Sigmoid colon (tissue), 6 donors: ENCODE measurements at regions not wholly inside any gene's neighbourhood (a gene's known extent, or its start where the extent isn't known, plus 50 kb on each side); places are given as distances from the start of the nearest gene placed in this dataset.

Source experiments
- DNase-seq: peaks from one replicate; pipeline ENCODE4 v3.0.0-alpha.2; 2019
- H3K27ac ChIP-seq, 4 donors: fragments of 200-600 bp; sonication (generic); one replicate each; pipeline ENCODE4 v1.5.1; 2016 to 2019; ENCODE audit warnings: mild to moderate bottlenecking in 1 of 4
- H3K27me3 ChIP-seq, 3 donors: fragments of 200-600 bp; sonication (generic); one replicate each; pipeline ENCODE4 v1.5.1; 2019; ENCODE audit warnings: mild to moderate bottlenecking in 1 of 3
- H3K36me3 ChIP-seq, 4 donors: fragments of 200-600 bp; sonication (generic); one replicate each; pipeline ENCODE4 v1.5.1; 2016 to 2019
- H3K4me1 ChIP-seq, 4 donors: fragments of 200-600 bp; sonication (generic); one replicate each; pipeline ENCODE4 v1.5.1; 2017 to 2019
- H3K4me3 ChIP-seq, 4 donors: fragments of 200-600 bp; sonication (generic); one replicate each; pipeline ENCODE4 v1.5.1; 2017 to 2019; ENCODE audit warnings: mild to moderate bottlenecking in 2 of 4, moderate library complexity in 1 of 4
- H3K9me3 ChIP-seq, 4 donors: fragments of 200-600 bp in 3 of 4; sonication (generic) in 3 of 4; one replicate each; pipeline versions ENCODE4 v1.5.1 to v1.6.1; 2013 to 2019
- EP300 ChIP-seq, 4 donors: sonication (generic); formaldehyde crosslinking; IDR thresholded peaks; one replicate each; pipeline ENCODE4 v1.6.1; 2017; ENCODE audit warnings: antibody characterized with exemption in 4 of 4
- POLR2A ChIP-seq, 2 donors: fragments of 450-650 bp; IDR thresholded peaks; one replicate each; pipeline ENCODE4 v1.6.1; 2016; ENCODE audit warnings: antibody characterized with exemption in 2 of 2, mild to moderate bottlenecking in 2 of 2, moderate library complexity in 2 of 2
- POLR2AphosphoS5 ChIP-seq, 4 donors: sonication (generic); formaldehyde crosslinking; IDR thresholded peaks; one replicate each; pipeline ENCODE4 v1.6.1; 2017; ENCODE audit warnings: antibody characterized with exemption in 4 of 4
- WGBS, 2 donors: extraction: QIAGEN DNeasy Blood & Tissue Kit; methylation state at CpG; one replicate each; pipeline ENCODE4 v1.1.7; 2013; 5-methylcytosine and 5-hydroxymethylcytosine counted together
- intact Hi-C: fragments of 100-400 bp; cut with DNase I; formaldehyde crosslinking; loops from one replicate; pipeline ENCODE4 v1.15.1; 2023
- TF ChIP-seq, protein P1 (sequence below), 4 experiments: fragments of 450-650 bp in 3 of 4; fragments of 200-600 bp in 1 of 4; IDR thresholded peaks; one replicate each; pipeline ENCODE4 v1.5.1; 2016 to 2019; ENCODE audit warnings: antibody characterized with exemption in 4 of 4, mild to moderate bottlenecking in 3 of 4, moderate library complexity in 2 of 4
- donor health status: healthy with polysubstance abuse.
- donor health status: healthy.

DNA sequence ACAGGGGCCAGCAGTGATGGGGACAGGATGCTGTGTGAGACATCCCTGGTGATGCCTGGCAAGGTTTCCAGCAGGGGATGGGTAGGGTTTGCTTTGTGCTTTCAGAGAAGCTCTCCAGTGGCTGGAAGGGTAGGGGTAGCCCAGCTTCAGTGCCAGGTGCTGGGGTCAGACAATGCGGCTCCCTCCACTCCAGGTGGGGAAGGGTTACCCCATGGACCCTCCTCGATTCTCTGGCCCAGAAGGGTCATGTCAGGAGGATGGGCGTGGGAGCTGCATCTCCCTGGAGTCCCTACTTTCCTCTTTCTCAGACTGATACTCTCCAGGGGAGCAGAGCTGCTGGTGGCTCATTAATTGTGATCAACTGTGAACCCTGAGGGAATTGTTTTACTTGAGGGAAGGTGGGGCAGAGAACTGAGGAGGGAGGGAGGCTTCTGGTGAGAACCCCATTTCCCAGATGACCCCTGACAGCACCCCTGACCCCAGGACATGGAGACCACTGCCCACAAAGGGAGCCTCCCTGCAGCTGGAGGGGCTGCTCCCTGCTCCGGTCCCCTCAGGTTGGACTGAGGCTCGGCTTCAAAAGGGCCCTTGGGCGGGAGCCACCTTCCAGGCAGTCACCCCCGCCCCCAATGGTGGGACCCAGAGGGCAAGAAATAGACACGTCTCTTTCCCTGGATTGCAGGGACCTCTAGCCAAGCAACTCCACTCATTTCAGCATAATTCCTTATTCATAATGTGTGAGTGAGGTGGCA lies 100.9 kb upstream of the BHLHE23 start:
- H3K36me3 ChIP-seq = no peaks in the 10 kb centered on the region
- H3K9me3 ChIP-seq = peaks cover 0 to 4% (median 0%) of the 10 kb centered on the region in 4 donors
- DNase-seq = no peak

DNA sequence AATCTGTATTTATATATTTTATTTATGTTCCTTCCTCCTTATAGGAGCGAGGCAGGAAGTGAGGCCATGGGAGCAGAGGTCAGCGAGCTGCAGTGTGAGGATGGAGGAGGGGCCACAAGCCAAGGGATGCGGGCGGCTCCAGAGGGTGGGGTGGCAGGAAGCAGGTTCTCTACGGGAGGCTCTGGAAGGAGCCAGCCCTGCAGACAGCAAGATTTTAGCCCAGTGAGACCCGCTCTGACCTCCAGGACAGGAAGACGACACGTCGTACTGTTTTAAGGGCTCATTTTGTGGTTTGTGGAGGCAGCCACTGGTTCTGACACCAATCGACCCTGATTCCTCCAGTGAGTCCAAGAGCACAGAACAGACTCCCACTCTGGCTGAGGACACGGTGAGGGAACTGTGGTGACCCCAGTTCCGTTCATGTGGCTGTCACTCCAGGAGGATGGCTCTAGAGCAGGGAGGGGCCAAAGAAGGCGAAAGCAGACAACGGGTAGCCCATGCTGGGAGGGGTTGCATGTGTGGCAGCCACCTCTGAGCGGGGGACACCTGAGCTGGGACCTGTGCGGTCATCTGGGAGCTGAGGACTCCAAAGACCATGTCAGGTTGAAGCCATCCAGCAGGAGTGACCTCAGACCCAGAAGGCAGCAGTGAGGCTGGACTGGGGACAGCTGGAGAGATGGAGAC lies 100.1 kb upstream of the BHLHE23 start:
- intact Hi-C loops = loop anchor here (5.0 kb wide), 1 partner anchor 110 kb away; the partner anchor contains the start of gene YTHDF1
- WGBS, 2 donors = 74 to 81% methylated on average over 16 of the region's 16 CpGs

More for the DNA sequence above, 100.9 kb upstream of the BHLHE23 start:
- intact Hi-C loops = loop anchor here (5.0 kb wide), 1 partner anchor 110 kb away; the partner anchor contains the start of gene YTHDF1
- H3K4me3 ChIP-seq = no peak overlapping the region
- no peak for TF ChIP-seq POLR2A (IDR thresholded peaks at IDR 0.05)
- no peak for TF ChIP-seq POLR2AphosphoS5 (IDR thresholded peaks at IDR 0.05)
- TF ChIP-seq, protein P1, sequence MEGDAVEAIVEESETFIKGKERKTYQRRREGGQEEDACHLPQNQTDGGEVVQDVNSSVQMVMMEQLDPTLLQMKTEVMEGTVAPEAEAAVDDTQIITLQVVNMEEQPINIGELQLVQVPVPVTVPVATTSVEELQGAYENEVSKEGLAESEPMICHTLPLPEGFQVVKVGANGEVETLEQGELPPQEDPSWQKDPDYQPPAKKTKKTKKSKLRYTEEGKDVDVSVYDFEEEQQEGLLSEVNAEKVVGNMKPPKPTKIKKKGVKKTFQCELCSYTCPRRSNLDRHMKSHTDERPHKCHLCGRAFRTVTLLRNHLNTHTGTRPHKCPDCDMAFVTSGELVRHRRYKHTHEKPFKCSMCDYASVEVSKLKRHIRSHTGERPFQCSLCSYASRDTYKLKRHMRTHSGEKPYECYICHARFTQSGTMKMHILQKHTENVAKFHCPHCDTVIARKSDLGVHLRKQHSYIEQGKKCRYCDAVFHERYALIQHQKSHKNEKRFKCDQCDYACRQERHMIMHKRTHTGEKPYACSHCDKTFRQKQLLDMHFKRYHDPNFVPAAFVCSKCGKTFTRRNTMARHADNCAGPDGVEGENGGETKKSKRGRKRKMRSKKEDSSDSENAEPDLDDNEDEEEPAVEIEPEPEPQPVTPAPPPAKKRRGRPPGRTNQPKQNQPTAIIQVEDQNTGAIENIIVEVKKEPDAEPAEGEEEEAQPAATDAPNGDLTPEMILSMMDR (IDR thresholded peaks at IDR 0.05) = no peak
- no peak for TF ChIP-seq EP300 (IDR thresholded peaks at IDR 0.05)
- WGBS, 2 donors = 69 to 78% methylated on average over 8 of the region's 8 CpGs
- H3K27me3 ChIP-seq = no peaks in the 10 kb centered on the region
- no peak overlapping the region for H3K27ac ChIP-seq
- H3K4me1 ChIP-seq = peaks cover 0 to 19% (median 15%) of the 10 kb centered on the region in 4 donors

DNA sequence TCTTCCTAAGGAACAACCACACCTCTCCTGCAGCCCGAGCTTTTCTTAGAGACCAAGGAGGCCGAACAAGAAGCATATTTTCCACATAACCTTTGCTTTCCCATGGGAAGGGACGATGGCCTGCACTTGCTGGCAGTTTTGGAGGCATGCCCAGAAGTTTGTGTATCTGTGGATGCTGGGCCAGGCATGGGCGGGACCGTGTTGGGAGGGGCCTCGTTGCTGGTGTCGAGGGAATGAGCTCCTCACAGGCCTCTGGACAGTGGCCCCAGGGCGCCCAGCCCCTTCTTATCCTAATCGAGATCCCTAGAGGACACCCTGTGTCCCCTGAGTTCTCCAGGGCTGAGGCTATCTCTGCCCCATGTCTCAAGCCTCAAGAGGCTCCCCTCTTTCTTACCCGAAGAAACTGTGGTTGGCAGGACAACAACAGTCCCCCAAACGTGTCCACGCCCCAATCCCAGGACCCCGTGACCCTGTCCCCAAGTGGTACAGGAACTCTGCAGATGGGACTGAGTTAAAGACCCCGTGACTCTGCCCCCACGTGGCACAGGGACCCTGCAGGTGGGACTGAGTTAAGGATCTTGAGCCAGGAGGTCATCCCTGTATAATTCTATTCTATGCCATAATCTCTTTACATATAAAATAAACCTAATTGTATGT lies 99.5 kb upstream of the BHLHE23 start:
- TF ChIP-seq EP300 (IDR thresholded peaks at IDR 0.05) = no peak
- no peak for TF ChIP-seq POLR2A (IDR thresholded peaks at IDR 0.05)
- TF ChIP-seq, protein P1 (IDR thresholded peaks at IDR 0.05) = no peak
- TF ChIP-seq POLR2AphosphoS5 (IDR thresholded peaks at IDR 0.05) = no peak
- peaks cover 0 to under 1% (median 0%) of the 10 kb centered on the region in 3 donors for H3K27me3 ChIP-seq
- peaks cover 0 to 28% (median 19%) of the 10 kb centered on the region in 4 donors for H3K4me1 ChIP-seq
- intact Hi-C loops = loop anchor here (5.0 kb wide), 1 partner anchor 111 kb away; the partner anchor contains the start of gene YTHDF1
- DNase-seq = peak; percentile 91
- no peaks in the 10 kb centered on the region for H3K36me3 ChIP-seq
- H3K4me3 ChIP-seq = no peak overlapping the region
- no peaks in the 10 kb centered on the region for H3K9me3 ChIP-seq
- peak overlapping the region; percentile 31 to 48 (median 45) for H3K27ac ChIP-seq
- WGBS, 2 donors = 35 to 66% methylated on average over 15 of the region's 15 CpGs

More for the DNA sequence above, 100.1 kb upstream of the BHLHE23 start:
- TF ChIP-seq POLR2AphosphoS5 (IDR thresholded peaks at IDR 0.05) (no peak), POLR2A (IDR thresholded peaks at IDR 0.05) (no peak), EP300 (IDR thresholded peaks at IDR 0.05) (no peak)
- TF ChIP-seq, protein P1 (IDR thresholded peaks at IDR 0.05) = no peak
- no peak overlapping the region for H3K27ac ChIP-seq
- no peaks in the 10 kb centered on the region for H3K36me3 ChIP-seq
- no peaks in the 10 kb centered on the region for H3K27me3 ChIP-seq
- H3K9me3 ChIP-seq = peaks cover 0 to 4% (median 0%) of the 10 kb centered on the region in 4 donors
- DNase-seq = no peak
- H3K4me1 ChIP-seq = peaks cover 0 to 25% (median 19%) of the 10 kb centered on the region in 4 donors
- no peak overlapping the region for H3K4me3 ChIP-seq

DNA sequence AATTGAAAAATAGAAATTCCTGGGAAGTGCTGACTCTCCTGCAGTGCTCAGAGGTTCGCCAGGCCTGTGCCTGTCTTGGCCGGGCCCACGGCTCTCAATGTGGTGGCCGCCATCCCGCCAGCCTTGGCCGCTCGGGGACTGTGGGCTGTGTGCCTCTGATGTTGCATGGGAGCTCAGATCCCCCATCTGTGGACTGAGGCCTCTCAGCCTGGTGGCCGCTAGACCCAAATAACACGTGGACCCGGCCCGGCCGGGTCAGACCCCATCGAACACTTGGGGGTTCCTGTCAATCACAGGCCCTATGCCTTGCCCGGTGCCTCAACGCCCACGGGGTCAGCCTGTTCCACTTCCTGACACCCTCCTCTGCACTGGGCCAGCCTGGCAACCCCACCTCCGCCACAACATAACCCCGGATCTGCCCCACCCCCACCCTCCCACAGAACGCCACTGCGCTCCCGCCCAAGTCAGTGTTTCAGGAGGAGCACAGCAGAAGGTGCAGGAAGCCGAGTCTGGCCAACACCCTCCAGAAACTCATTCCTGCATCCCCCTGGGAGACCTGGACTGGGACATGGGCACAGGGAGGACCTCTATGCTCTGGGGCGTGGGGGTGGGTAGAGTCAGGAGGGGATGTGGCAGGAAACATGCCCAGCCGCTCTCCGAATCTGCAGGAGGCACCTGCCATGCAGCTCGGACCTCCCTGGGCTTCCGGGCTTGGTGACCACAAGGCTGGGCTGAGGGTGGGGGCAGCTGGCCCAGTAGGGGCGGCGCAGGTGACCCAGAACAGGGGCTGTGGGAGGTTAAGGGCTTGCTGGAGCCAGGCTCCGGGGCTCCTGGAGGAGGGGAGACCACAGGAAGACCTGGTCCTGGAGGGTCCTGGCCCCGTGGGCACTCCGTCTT lies 98.7 kb upstream of the BHLHE23 start:
- peak overlapping the region; percentile 31 to 48 (median 45) for H3K27ac ChIP-seq
- no peak for DNase-seq
- 75 to 83% methylated on average over 32 of the region's 32 CpGs for WGBS, 2 donors

More for the DNA sequence above, 98.7 kb upstream of the BHLHE23 start:
- peaks cover 0 to 8% (median under 1%) of the 10 kb centered on the region in 3 donors for H3K27me3 ChIP-seq
- no peak overlapping the region for H3K4me3 ChIP-seq
- TF ChIP-seq POLR2AphosphoS5 (IDR thresholded peaks at IDR 0.05) = no peak
- no peak for TF ChIP-seq EP300 (IDR thresholded peaks at IDR 0.05)
- TF ChIP-seq, protein P1 (IDR thresholded peaks at IDR 0.05) = no peak
- no peak for TF ChIP-seq POLR2A (IDR thresholded peaks at IDR 0.05)
- no peaks in the 10 kb centered on the region for H3K36me3 ChIP-seq
- H3K4me1 ChIP-seq = peaks cover 0 to 28% (median 19%) of the 10 kb centered on the region in 4 donors
- intact Hi-C loops = loop anchor here (5.0 kb wide), 1 partner anchor 112 kb away; the partner anchor contains the start of gene YTHDF1
- no peaks in the 10 kb centered on the region for H3K9me3 ChIP-seq
